ENCODE measurements at regions not wholly inside any gene's neighbourhood (a gene's known extent, or its start where the extent isn't known, plus 50 kb on each side); places are given as distances from the start of the nearest gene placed in this dataset.

- no peaks in the 10 kb centered on the region for H3K4me1 ChIP-seq (ENCODE audit: control insufficient read depth in 1 of 2, insufficient read depth in 2 of 2, low read length in 2 of 2)
- H3K9me3 ChIP-seq (ENCODE audit: control insufficient read depth in 1 of 2, low read length in 2 of 2): peaks cover 0 to 9% of the 10 kb centered on the region in 2 donors
- no peak overlapping the region for H3K4me3 ChIP-seq (ENCODE audit: low read depth in 1 of 2, low read length in 2 of 2)
- H3K27me3 ChIP-seq (ENCODE audit: low read depth, low read length): no peaks in the 10 kb centered on the region
- no peak overlapping the region for H3K27ac ChIP-seq (ENCODE audit: low read length)
- H3K36me3 ChIP-seq (ENCODE audit: control insufficient read depth in 1 of 2, insufficient read depth in 2 of 2, low read length in 2 of 2): no peaks in the 10 kb centered on the region
These were observed 245.3 kb upstream of the UFL1 start for GRCh38 chr6:96276305-96276704.

- H3K4me1 ChIP-seq (ENCODE audit: control insufficient read depth in 1 of 2, insufficient read depth in 2 of 2, low read length in 2 of 2): no peaks in the 10 kb centered on the region
- no peaks in the 10 kb centered on the region for H3K36me3 ChIP-seq (ENCODE audit: control insufficient read depth in 1 of 2, insufficient read depth in 2 of 2, low read length in 2 of 2)
- no peak overlapping the region for H3K4me3 ChIP-seq (ENCODE audit: low read depth in 1 of 2, low read length in 2 of 2)
- H3K27ac ChIP-seq (ENCODE audit: low read length): no peak overlapping the region
- H3K27me3 ChIP-seq (ENCODE audit: low read depth, low read length): no peaks in the 10 kb centered on the region
- peaks cover 0 to 8% of the 10 kb centered on the region in 2 donors for H3K9me3 ChIP-seq (ENCODE audit: control insufficient read depth in 1 of 2, low read length in 2 of 2)
These were observed 244.8 kb upstream of the UFL1 start for GRCh38 chr6:96276856-96277255.

GRCh38 chr6:96279084-96279483 is 242.5 kb upstream of the UFL1 start:
- H3K4me3 ChIP-seq (ENCODE audit: low read depth in 1 of 2, low read length in 2 of 2): no peak overlapping the region
- H3K27ac ChIP-seq (ENCODE audit: low read length): no peak overlapping the region
- no peaks in the 10 kb centered on the region for H3K36me3 ChIP-seq (ENCODE audit: control insufficient read depth in 1 of 2, insufficient read depth in 2 of 2, low read length in 2 of 2)
- H3K4me1 ChIP-seq (ENCODE audit: control insufficient read depth in 1 of 2, insufficient read depth in 2 of 2, low read length in 2 of 2): no peaks in the 10 kb centered on the region
- H3K27me3 ChIP-seq (ENCODE audit: low read depth, low read length): no peaks in the 10 kb centered on the region
- no peaks in the 10 kb centered on the region for H3K9me3 ChIP-seq (ENCODE audit: control insufficient read depth in 1 of 2, low read length in 2 of 2)

GRCh38 chr6:96286503-96286902 is 235.1 kb upstream of the UFL1 start:
- Histone ChIP-seq H3K4me1 (ENCODE audit: control insufficient read depth in 1 of 2, insufficient read depth in 2 of 2, low read length in 2 of 2) (no peaks in the 10 kb centered on the region), H3K4me3 (ENCODE audit: low read depth in 1 of 2, low read length in 2 of 2) (no peak overlapping the region), H3K36me3 (ENCODE audit: control insufficient read depth in 1 of 2, insufficient read depth in 2 of 2, low read length in 2 of 2) (no peaks in the 10 kb centered on the region), H3K27me3 (ENCODE audit: low read depth, low read length) (no peaks in the 10 kb centered on the region), H3K9me3 (ENCODE audit: control insufficient read depth in 1 of 2, low read length in 2 of 2) (no peaks in the 10 kb centered on the region), H3K27ac (ENCODE audit: low read length) (no peak overlapping the region)

GRCh38 chr6:96299525-96299924 is 222.1 kb upstream of the UFL1 start:
- no peaks in the 10 kb centered on the region for H3K4me1 ChIP-seq (ENCODE audit: control insufficient read depth in 1 of 2, insufficient read depth in 2 of 2, low read length in 2 of 2)
- H3K36me3 ChIP-seq (ENCODE audit: control insufficient read depth in 1 of 2, insufficient read depth in 2 of 2, low read length in 2 of 2): no peaks in the 10 kb centered on the region
- H3K4me3 ChIP-seq (ENCODE audit: low read depth in 1 of 2, low read length in 2 of 2): no peak overlapping the region
- no peak overlapping the region for H3K27ac ChIP-seq (ENCODE audit: low read length)
- H3K9me3 ChIP-seq (ENCODE audit: control insufficient read depth in 1 of 2, low read length in 2 of 2): no peaks in the 10 kb centered on the region
- H3K27me3 ChIP-seq (ENCODE audit: low read depth, low read length): no peaks in the 10 kb centered on the region

- H3K27me3 ChIP-seq (ENCODE audit: low read depth, low read length): no peaks in the 10 kb centered on the region
- no peaks in the 10 kb centered on the region for H3K36me3 ChIP-seq (ENCODE audit: control insufficient read depth in 1 of 2, insufficient read depth in 2 of 2, low read length in 2 of 2)
- H3K4me1 ChIP-seq (ENCODE audit: control insufficient read depth in 1 of 2, insufficient read depth in 2 of 2, low read length in 2 of 2): no peaks in the 10 kb centered on the region
These were observed 220.6 kb upstream of the UFL1 start for GRCh38 chr6:96301023-96301422.

GRCh38 chr6:96301781-96302180 is 219.8 kb upstream of the UFL1 start:
- Histone ChIP-seq H3K9me3 (ENCODE audit: control insufficient read depth in 1 of 2, low read length in 2 of 2) (no peaks in the 10 kb centered on the region), H3K4me3 (ENCODE audit: low read depth in 1 of 2, low read length in 2 of 2) (no peak overlapping the region), H3K27me3 (ENCODE audit: low read depth, low read length) (no peaks in the 10 kb centered on the region), H3K27ac (ENCODE audit: low read length) (no peak overlapping the region), H3K4me1 (ENCODE audit: control insufficient read depth in 1 of 2, insufficient read depth in 2 of 2, low read length in 2 of 2) (no peaks in the 10 kb centered on the region), H3K36me3 (ENCODE audit: control insufficient read depth in 1 of 2, insufficient read depth in 2 of 2, low read length in 2 of 2) (no peaks in the 10 kb centered on the region)

More at GRCh38 chr6:96301023-96301422, 220.6 kb upstream of the UFL1 start:
- no peak overlapping the region for H3K4me3 ChIP-seq (ENCODE audit: low read depth in 1 of 2, low read length in 2 of 2)
- H3K27ac ChIP-seq (ENCODE audit: low read length): no peak overlapping the region
- no peaks in the 10 kb centered on the region for H3K9me3 ChIP-seq (ENCODE audit: control insufficient read depth in 1 of 2, low read length in 2 of 2)

- Histone ChIP-seq H3K4me1 (ENCODE audit: control insufficient read depth in 1 of 2, insufficient read depth in 2 of 2, low read length in 2 of 2) (no peaks in the 10 kb centered on the region), H3K36me3 (ENCODE audit: control insufficient read depth in 1 of 2, insufficient read depth in 2 of 2, low read length in 2 of 2) (no peaks in the 10 kb centered on the region), H3K4me3 (ENCODE audit: low read depth in 1 of 2, low read length in 2 of 2) (no peak overlapping the region), H3K9me3 (ENCODE audit: control insufficient read depth in 1 of 2, low read length in 2 of 2) (no peaks in the 10 kb centered on the region), H3K27me3 (ENCODE audit: low read depth, low read length) (no peaks in the 10 kb centered on the region), H3K27ac (ENCODE audit: low read length) (no peak overlapping the region)
These were observed 218.6 kb upstream of the UFL1 start for GRCh38 chr6:96302991-96303390.

GRCh38 chr6:96304997-96305396 is 216.6 kb upstream of the UFL1 start:
- Histone ChIP-seq H3K27me3 (ENCODE audit: low read depth, low read length) (no peaks in the 10 kb centered on the region), H3K36me3 (ENCODE audit: control insufficient read depth in 1 of 2, insufficient read depth in 2 of 2, low read length in 2 of 2) (no peaks in the 10 kb centered on the region), H3K27ac (ENCODE audit: low read length) (no peak overlapping the region), H3K4me3 (ENCODE audit: low read depth in 1 of 2, low read length in 2 of 2) (no peak overlapping the region), H3K4me1 (ENCODE audit: control insufficient read depth in 1 of 2, insufficient read depth in 2 of 2, low read length in 2 of 2) (no peaks in the 10 kb centered on the region), H3K9me3 (ENCODE audit: control insufficient read depth in 1 of 2, low read length in 2 of 2) (no peaks in the 10 kb centered on the region)

GRCh38 chr6:96330884-96331283 is 190.7 kb upstream of the UFL1 start:
- peaks cover 0 to 2% of the 10 kb centered on the region in 2 donors for H3K9me3 ChIP-seq (ENCODE audit: control insufficient read depth in 1 of 2, low read length in 2 of 2)
- H3K4me3 ChIP-seq (ENCODE audit: low read depth in 1 of 2, low read length in 2 of 2): no peak overlapping the region
- H3K27ac ChIP-seq (ENCODE audit: low read length): no peak overlapping the region
- no peaks in the 10 kb centered on the region for H3K27me3 ChIP-seq (ENCODE audit: low read depth, low read length)
- no peaks in the 10 kb centered on the region for H3K36me3 ChIP-seq (ENCODE audit: control insufficient read depth in 1 of 2, insufficient read depth in 2 of 2, low read length in 2 of 2)
- H3K4me1 ChIP-seq (ENCODE audit: control insufficient read depth in 1 of 2, insufficient read depth in 2 of 2, low read length in 2 of 2): no peaks in the 10 kb centered on the region

GRCh38 chr6:96340164-96340563 is 181.4 kb upstream of the UFL1 start:
- Histone ChIP-seq H3K27me3 (ENCODE audit: low read depth, low read length) (no peaks in the 10 kb centered on the region), H3K4me3 (ENCODE audit: low read depth in 1 of 2, low read length in 2 of 2) (no peak overlapping the region), H3K4me1 (ENCODE audit: control insufficient read depth in 1 of 2, insufficient read depth in 2 of 2, low read length in 2 of 2) (no peaks in the 10 kb centered on the region), H3K9me3 (ENCODE audit: control insufficient read depth in 1 of 2, low read length in 2 of 2) (no peaks in the 10 kb centered on the region), H3K36me3 (ENCODE audit: control insufficient read depth in 1 of 2, insufficient read depth in 2 of 2, low read length in 2 of 2) (no peaks in the 10 kb centered on the region), H3K27ac (ENCODE audit: low read length) (no peak overlapping the region)

GRCh38 chr6:96345501-96345900 is 176.1 kb upstream of the UFL1 start:
- no peaks in the 10 kb centered on the region for H3K36me3 ChIP-seq (ENCODE audit: control insufficient read depth in 1 of 2, insufficient read depth in 2 of 2, low read length in 2 of 2)
- no peaks in the 10 kb centered on the region for H3K9me3 ChIP-seq (ENCODE audit: control insufficient read depth in 1 of 2, low read length in 2 of 2)

More at GRCh38 chr6:96345501-96345900, 176.1 kb upstream of the UFL1 start:
- H3K4me1 ChIP-seq (ENCODE audit: control insufficient read depth in 1 of 2, insufficient read depth in 2 of 2, low read length in 2 of 2): no peaks in the 10 kb centered on the region
- no peak overlapping the region for H3K27ac ChIP-seq (ENCODE audit: low read length)
- H3K27me3 ChIP-seq (ENCODE audit: low read depth, low read length): no peaks in the 10 kb centered on the region
- H3K4me3 ChIP-seq (ENCODE audit: low read depth in 1 of 2, low read length in 2 of 2): no peak overlapping the region
